Neural progenitor cell (in vitro differentiated cells): ENCODE measurements at regions not wholly inside any gene's neighbourhood (a gene's known extent, or its start where the extent isn't known, plus 50 kb on each side); places are given as distances from the start of the nearest gene placed in this dataset.
A peak's percentile ranks its signal among the peaks of the same experiment; 100 is the strongest.

Source experiments
- DNase-seq: peaks from one replicate; pipeline ENCODE4 v3.0.0-alpha.2; 2016; ENCODE audit warnings: low spot score
- H2AFZ ChIP-seq: fragments of 200-600 bp; sonication (generic); replicated peaks from 2 replicates; pipeline ENCODE4 v1.6.1; 2016; ENCODE audit warnings: antibody characterized with exemption
- H3F3A ChIP-seq: fragments of 200-600 bp; sonication (generic); 2 replicates; pipeline ENCODE4 v1.6.1; 2016; ENCODE audit warnings: antibody characterized with exemption, low read depth
- H3K27ac ChIP-seq: fragments of 200-600 bp; sonication (generic); 2 replicates; pipeline ENCODE4 v1.5.1; 2016; ENCODE audit warnings: mild to moderate bottlenecking
- H3K27me3 ChIP-seq: fragments of 200-600 bp; sonication (generic); 2 replicates; pipeline ENCODE4 v1.6.1; 2016; ENCODE audit warnings: mild to moderate bottlenecking, moderate library complexity
- H3K36me3 ChIP-seq: fragments of 200-600 bp; sonication (generic); 2 replicates; pipeline ENCODE4 v1.5.1; 2016
- H3K4me1 ChIP-seq: fragments of 200-600 bp; sonication (generic); 2 replicates; pipeline ENCODE4 v1.6.1; 2016; ENCODE audit warnings: mixed run types
- H3K4me2 ChIP-seq: fragments of 200-600 bp; sonication (generic); 2 replicates; pipeline ENCODE4 v1.6.1; 2016
- H3K4me3 ChIP-seq: fragments of 200-600 bp; sonication (generic); 2 replicates; pipeline ENCODE4 v1.5.1; 2016
- H3K79me2 ChIP-seq: fragments of 200-600 bp; sonication (generic); 2 replicates; pipeline ENCODE4 v1.6.1; 2016; ENCODE audit warnings: low read depth
- H3K9ac ChIP-seq: fragments of 200-600 bp; sonication (generic); 2 replicates; pipeline ENCODE4 v1.6.1; 2016
- H3K9me3 ChIP-seq: fragments of 200-600 bp; sonication (generic); 2 replicates; pipeline ENCODE4 v1.5.1; 2016; ENCODE audit warnings: low read depth
- H4K20me1 ChIP-seq: fragments of 200-600 bp; sonication (generic); 2 replicates; pipeline ENCODE4 v1.6.1; 2016; ENCODE audit warnings: low read depth
- H3K27ac Mint-ChIP-seq: 3 replicates; pipeline ENCODE4 v1.8.0; 2021; ENCODE audit warnings: mixed read lengths
- H3K27me3 Mint-ChIP-seq: 2 replicates; pipeline ENCODE4 v1.8.0; 2022; ENCODE audit warnings: low read depth, mild to moderate bottlenecking, inconsistent platforms, moderate library complexity, mixed read lengths; ENCODE audit not compliant: insufficient read depth
- H3K36me3 Mint-ChIP-seq: 3 replicates; pipeline ENCODE4 v1.8.0; 2021; ENCODE audit warnings: mixed read lengths
- H3K4me1 Mint-ChIP-seq: 3 replicates; pipeline ENCODE4 v1.8.0; 2021; ENCODE audit warnings: mixed read lengths
- H3K4me3 Mint-ChIP-seq: 3 replicates; pipeline ENCODE4 v1.8.0; 2021; ENCODE audit warnings: mild to moderate bottlenecking, moderate library complexity, mixed read lengths
- H3K9me3 Mint-ChIP-seq: 3 replicates; pipeline ENCODE4 v1.8.0; 2020; ENCODE audit warnings: mixed read lengths
- CTCF ChIP-seq: fragments of 200-600 bp; sonication (generic); IDR thresholded peaks from 2 replicates; pipeline ENCODE4 v1.5.1; 2017; ENCODE audit warnings: antibody characterized with exemption, mild to moderate bottlenecking
- EZH2 ChIP-seq: fragments of 200-600 bp; sonication (generic); IDR thresholded peaks from 2 replicates; pipeline ENCODE4 v1.6.1; 2017; ENCODE audit warnings: antibody characterized with exemption, mild to moderate bottlenecking, moderate library complexity
- EZH2phosphoT487 ChIP-seq: fragments of 200-600 bp; sonication (generic); IDR thresholded peaks from 2 replicates; pipeline ENCODE4 v1.6.1; 2017; ENCODE audit warnings: antibody characterized with exemption

- H3K27me3 Mint-ChIP-seq, result no peaks in the 10 kb centered on the region
Observed at GRCh38 chr10:117710181-117710798, 167.7 kb downstream of the EMX2 start.

GRCh38 chr10:117716889-117717288 lies 174.3 kb downstream of the EMX2 start:
- no peak overlapping the region for H3K27ac Mint-ChIP-seq
- Histone ChIP-seq H3K9me3 (no peaks in the 10 kb centered on the region), H4K20me1 (no peaks in the 10 kb centered on the region), H3F3A (peaks cover 10% of the 10 kb centered on the region), H3K4me3 (no peak overlapping the region), H2AFZ (no peak overlapping the region), H3K4me1 (peaks cover 16% of the 10 kb centered on the region), H3K4me2 (no peak overlapping the region), H3K36me3 (no peaks in the 10 kb centered on the region), H3K27me3 (no peaks in the 10 kb centered on the region), H3K79me2 (no peaks in the 10 kb centered on the region), H3K9ac (no peak overlapping the region), H3K27ac (no peak overlapping the region)
- TF ChIP-seq CTCF (no peak), EZH2 (no peak), EZH2phosphoT487 (no peak)
- H3K4me1 Mint-ChIP-seq, result peaks cover 34% of the 10 kb centered on the region
- no peak for DNase-seq
- H3K27me3 Mint-ChIP-seq, result peaks cover 3% of the 10 kb centered on the region
- H3K36me3 Mint-ChIP-seq, result no peaks in the 10 kb centered on the region
- no peaks in the 10 kb centered on the region for H3K9me3 Mint-ChIP-seq
- H3K4me3 Mint-ChIP-seq, result no peak overlapping the region

More at GRCh38 chr10:117710181-117710798, 167.7 kb downstream of the EMX2 start:
- H3K27ac Mint-ChIP-seq, result no peak overlapping the region
- Histone ChIP-seq H3K4me2 (no peak overlapping the region), H4K20me1 (no peaks in the 10 kb centered on the region), H3K4me1 (no peaks in the 10 kb centered on the region), H3K4me3 (no peak overlapping the region), H3K79me2 (no peaks in the 10 kb centered on the region), H3K9ac (no peak overlapping the region), H3K9me3 (no peaks in the 10 kb centered on the region), H3K36me3 (no peaks in the 10 kb centered on the region), H3K27me3 (no peaks in the 10 kb centered on the region), H3F3A (peaks cover 10% of the 10 kb centered on the region), H2AFZ (no peak overlapping the region), H3K27ac (no peak overlapping the region)
- H3K36me3 Mint-ChIP-seq, result no peaks in the 10 kb centered on the region
- peaks cover 4% of the 10 kb centered on the region for H3K4me1 Mint-ChIP-seq
- TF ChIP-seq EZH2 (no peak), CTCF (peak; percentile 34)
- no peak overlapping the region for H3K4me3 Mint-ChIP-seq
- no peaks in the 10 kb centered on the region for H3K9me3 Mint-ChIP-seq
- no peak for DNase-seq

- TF ChIP-seq EZH2phosphoT487 (no peak), EZH2 (no peak), CTCF (no peak)
- H3K27me3 Mint-ChIP-seq, result peaks cover 9% of the 10 kb centered on the region
- no peak overlapping the region for H2AFZ ChIP-seq
Observed at GRCh38 chr10:117718986-117719920, 176.7 kb downstream of the EMX2 start.

More at GRCh38 chr10:117718986-117719920, 176.7 kb downstream of the EMX2 start:
- Histone ChIP-seq H3K27ac (no peak overlapping the region), H3K4me3 (no peak overlapping the region), H3K4me2 (no peak overlapping the region), H3F3A (peaks cover 6% of the 10 kb centered on the region), H3K36me3 (no peaks in the 10 kb centered on the region), H4K20me1 (no peaks in the 10 kb centered on the region), H3K79me2 (no peaks in the 10 kb centered on the region), H3K27me3 (no peaks in the 10 kb centered on the region), H3K9me3 (no peaks in the 10 kb centered on the region), H3K4me1 (peaks cover 22% of the 10 kb centered on the region), H3K9ac (no peak overlapping the region)
- Mint-ChIP-seq H3K9me3 (peaks cover 2% of the 10 kb centered on the region), H3K4me3 (no peak overlapping the region), H3K4me1 (peaks cover 47% of the 10 kb centered on the region), H3K36me3 (no peaks in the 10 kb centered on the region), H3K27ac (peak overlapping the region; percentile 70)
- DNase-seq, result no peak
